ENCODE measurements at regions not wholly inside any gene's neighbourhood (a gene's known extent, or its start where the extent isn't known, plus 50 kb on each side); places are given as distances from the start of the nearest gene placed in this dataset.

GRCh38 chr20:19807946-19808330 is 49.9 kb downstream of the RIN2 start:
- CTCF ChIA-PET, result no interaction called here
- intact Hi-C loops (cut with micrococcal nuclease; ENCODE audit: unreplicated experiment), result no loop called here
- DNase-seq, result no peak
- no TSS peak for BruUV-seq (replicated peaks)
- TF ChIP-seq, protein P1, sequence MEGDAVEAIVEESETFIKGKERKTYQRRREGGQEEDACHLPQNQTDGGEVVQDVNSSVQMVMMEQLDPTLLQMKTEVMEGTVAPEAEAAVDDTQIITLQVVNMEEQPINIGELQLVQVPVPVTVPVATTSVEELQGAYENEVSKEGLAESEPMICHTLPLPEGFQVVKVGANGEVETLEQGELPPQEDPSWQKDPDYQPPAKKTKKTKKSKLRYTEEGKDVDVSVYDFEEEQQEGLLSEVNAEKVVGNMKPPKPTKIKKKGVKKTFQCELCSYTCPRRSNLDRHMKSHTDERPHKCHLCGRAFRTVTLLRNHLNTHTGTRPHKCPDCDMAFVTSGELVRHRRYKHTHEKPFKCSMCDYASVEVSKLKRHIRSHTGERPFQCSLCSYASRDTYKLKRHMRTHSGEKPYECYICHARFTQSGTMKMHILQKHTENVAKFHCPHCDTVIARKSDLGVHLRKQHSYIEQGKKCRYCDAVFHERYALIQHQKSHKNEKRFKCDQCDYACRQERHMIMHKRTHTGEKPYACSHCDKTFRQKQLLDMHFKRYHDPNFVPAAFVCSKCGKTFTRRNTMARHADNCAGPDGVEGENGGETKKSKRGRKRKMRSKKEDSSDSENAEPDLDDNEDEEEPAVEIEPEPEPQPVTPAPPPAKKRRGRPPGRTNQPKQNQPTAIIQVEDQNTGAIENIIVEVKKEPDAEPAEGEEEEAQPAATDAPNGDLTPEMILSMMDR (IDR thresholded peaks at IDR 0.05; ENCODE audit: unreplicated experiment), result no peak
- no peak overlapping the region for H3K4me3 Mint-ChIP-seq (ENCODE audit: low read depth, unreplicated experiment)
- no peaks in the 10 kb centered on the region for H3K27me3 Mint-ChIP-seq (ENCODE audit: unreplicated experiment)
- H3K36me3 Mint-ChIP-seq (ENCODE audit: insufficient read depth, unreplicated experiment), result no peaks in the 10 kb centered on the region
- no peak overlapping the region for H3K27ac Mint-ChIP-seq (ENCODE audit: unreplicated experiment)
- H3K4me1 Mint-ChIP-seq (ENCODE audit: low read depth, unreplicated experiment), result peaks cover 3% of the 10 kb centered on the region
- H3K9me3 Mint-ChIP-seq (ENCODE audit: low read depth, unreplicated experiment), result no peaks in the 10 kb centered on the region

- CTCF ChIA-PET, result no interaction called here
- Mint-ChIP-seq H3K36me3 (ENCODE audit: insufficient read depth, unreplicated experiment) (no peaks in the 10 kb centered on the region), H3K27ac (ENCODE audit: unreplicated experiment) (no peak overlapping the region), H3K4me3 (ENCODE audit: low read depth, unreplicated experiment) (no peak overlapping the region), H3K9me3 (ENCODE audit: low read depth, unreplicated experiment) (no peaks in the 10 kb centered on the region), H3K27me3 (ENCODE audit: unreplicated experiment) (no peaks in the 10 kb centered on the region), H3K4me1 (ENCODE audit: low read depth, unreplicated experiment) (no peaks in the 10 kb centered on the region)
- intact Hi-C loops (cut with micrococcal nuclease; ENCODE audit: unreplicated experiment), result no loop called here
- TF ChIP-seq, protein P1 (IDR thresholded peaks at IDR 0.05; ENCODE audit: unreplicated experiment), result no peak
- DNase-seq, result no peak
- BruUV-seq (replicated peaks), result no TSS peak
Measured at GRCh38 chr20:19808498-19808897, 50.4 kb downstream of the RIN2 start.

DNA sequence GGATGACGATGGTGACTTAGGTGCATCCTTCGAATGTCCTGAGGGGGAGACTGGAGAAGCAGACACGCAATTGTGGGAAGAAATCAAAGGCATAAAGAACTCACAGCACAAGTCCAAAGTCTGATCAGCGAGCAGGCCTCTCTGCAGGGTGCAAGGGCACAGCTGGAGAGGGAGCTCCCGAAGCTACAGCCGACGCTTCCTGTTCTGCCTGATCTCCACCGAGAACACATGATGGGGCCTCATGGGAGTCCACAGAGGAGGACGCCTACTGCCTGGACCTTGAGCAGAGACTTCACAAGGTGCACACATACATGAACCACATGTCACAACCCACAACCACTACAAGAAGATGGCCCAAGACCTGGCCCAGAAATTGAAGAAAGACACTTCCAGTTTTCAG is 51.4 kb downstream of the RIN2 start:
- Mint-ChIP-seq H3K4me3 (ENCODE audit: low read depth, unreplicated experiment) (no peak overlapping the region), H3K4me1 (ENCODE audit: low read depth, unreplicated experiment) (no peaks in the 10 kb centered on the region)
- no TSS peak for BruUV-seq (replicated peaks)

DNA sequence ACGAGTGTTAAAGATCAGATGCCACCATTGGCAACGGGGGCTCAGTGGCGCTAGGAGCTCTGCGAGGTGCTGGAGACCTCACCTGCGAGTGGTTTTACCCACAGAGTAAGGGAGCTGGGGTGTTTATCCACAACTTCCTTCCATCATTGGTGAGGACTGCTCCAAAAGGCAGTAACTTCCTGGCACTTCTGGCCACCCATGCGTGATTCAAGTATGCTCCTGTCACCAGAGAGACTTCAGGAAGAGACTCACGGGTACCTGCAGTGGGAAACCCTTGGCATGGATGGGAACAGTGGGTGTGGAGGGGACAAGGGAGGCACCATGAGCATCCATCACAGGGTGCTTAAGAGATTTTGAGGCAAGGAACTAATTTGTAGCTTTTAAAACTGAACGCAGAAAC is 53.2 kb downstream of the RIN2 start:
- DNase-seq, result no peak
- CTCF ChIA-PET, result interaction anchor here (0.7 kb wide), 1 partner anchor 236 kb away, joined by 4 read pairs; no protein-coding TSS in a partner anchor
- no peaks in the 10 kb centered on the region for H3K27me3 Mint-ChIP-seq (ENCODE audit: unreplicated experiment)
- H3K4me1 Mint-ChIP-seq (ENCODE audit: low read depth, unreplicated experiment), result no peaks in the 10 kb centered on the region
- H3K36me3 Mint-ChIP-seq (ENCODE audit: insufficient read depth, unreplicated experiment), result no peaks in the 10 kb centered on the region
- H3K9me3 Mint-ChIP-seq (ENCODE audit: low read depth, unreplicated experiment), result no peaks in the 10 kb centered on the region
- H3K4me3 Mint-ChIP-seq (ENCODE audit: low read depth, unreplicated experiment), result no peak overlapping the region
- intact Hi-C loops (cut with micrococcal nuclease; ENCODE audit: unreplicated experiment), result loop anchor here (10.0 kb wide), 1 partner anchor 74 kb away; no protein-coding TSS in a partner anchor
- TF ChIP-seq, protein P1 (IDR thresholded peaks at IDR 0.05; ENCODE audit: unreplicated experiment), result no peak
- BruUV-seq (replicated peaks), result no TSS peak
- no peak overlapping the region for H3K27ac Mint-ChIP-seq (ENCODE audit: unreplicated experiment)

More for the DNA sequence above, 51.4 kb downstream of the RIN2 start:
- Mint-ChIP-seq H3K27ac (ENCODE audit: unreplicated experiment) (no peak overlapping the region), H3K36me3 (ENCODE audit: insufficient read depth, unreplicated experiment) (no peaks in the 10 kb centered on the region), H3K9me3 (ENCODE audit: low read depth, unreplicated experiment) (no peaks in the 10 kb centered on the region), H3K27me3 (ENCODE audit: unreplicated experiment) (no peaks in the 10 kb centered on the region)
- CTCF ChIA-PET, result no interaction called here
- intact Hi-C loops (cut with micrococcal nuclease; ENCODE audit: unreplicated experiment), result no loop called here
- TF ChIP-seq, protein P1 (IDR thresholded peaks at IDR 0.05; ENCODE audit: unreplicated experiment), result no peak
- DNase-seq, result no peak
